Upper lobe of left lung (tissue), 6 donors: ENCODE measurements at regions not wholly inside any gene's neighbourhood (a gene's known extent, or its start where the extent isn't known, plus 50 kb on each side); places are given as distances from the start of the nearest gene placed in this dataset.

Experiments used
- ATAC-seq, 2 donors: fragments of 200-7000 bp; cut with Tn5 transposase; one replicate each; pipeline ENCODE4 v1.9.1; 2022; ENCODE audit warnings: mild to moderate bottlenecking in 2 of 2, moderate library complexity in 2 of 2; ENCODE audit not compliant: low FRiP score in 2 of 2
- DNase-seq, 2 donors: peaks; one replicate each; pipeline ENCODE4 v3.0.0-alpha.2; 2019 to 2020
- H3K27ac ChIP-seq, 4 donors: fragments of 200-600 bp; sonication (generic); one replicate each; pipeline ENCODE4 v1.5.1; 2016 to 2019
- H3K27me3 ChIP-seq, 4 donors: fragments of 200-600 bp; sonication (generic); one replicate each; pipeline ENCODE4 v1.5.1; 2017 to 2019
- H3K36me3 ChIP-seq, 4 donors: fragments of 200-600 bp; sonication (generic); one replicate each; pipeline ENCODE4 v1.5.1; 2016 to 2019
- H3K4me1 ChIP-seq, 4 donors: fragments of 200-600 bp; sonication (generic); one replicate each; pipeline ENCODE4 v1.5.1; 2018 to 2019
- H3K4me3 ChIP-seq, 4 donors: fragments of 200-600 bp; sonication (generic); one replicate each; pipeline ENCODE4 v1.5.1; 2017 to 2019; ENCODE audit warnings: mild to moderate bottlenecking in 2 of 4, moderate library complexity in 1 of 4
- H3K9me3 ChIP-seq, 4 donors: fragments of 200-600 bp; sonication (generic); one replicate each; pipeline ENCODE4 v1.5.1; 2018 to 2019
- CTCF ChIP-seq, 6 experiments: fragments of 450-650 bp in 4 of 6; fragments of 200-600 bp in 2 of 6; sonication (generic) in 2 of 6; IDR thresholded peaks; one replicate each; pipeline ENCODE4 v1.5.1; 2016 to 2019; ENCODE audit warnings: antibody characterized with exemption in 6 of 6
- EP300 ChIP-seq, 4 donors: sonication (generic); formaldehyde crosslinking; IDR thresholded peaks; one replicate each; pipeline ENCODE4 v1.5.1; 2017; ENCODE audit warnings: antibody characterized with exemption in 4 of 4, control low read depth in 2 of 4
- POLR2A ChIP-seq, 4 donors: fragments of 450-650 bp; IDR thresholded peaks; one replicate each; pipeline ENCODE4 v1.5.1; 2016 to 2017; ENCODE audit warnings: antibody characterized with exemption in 4 of 4, mild to moderate bottlenecking in 2 of 4
- POLR2AphosphoS5 ChIP-seq, 2 donors: sonication (generic); formaldehyde crosslinking; IDR thresholded peaks; one replicate each; pipeline ENCODE4 v1.5.1; 2017; ENCODE audit warnings: antibody characterized with exemption in 2 of 2
- WGBS, 2 donors: methylation state at CpG; one replicate each; pipeline ENCODE4 v1.1.5; 2017 to 2018; 5-methylcytosine and 5-hydroxymethylcytosine counted together
- donor health status: DM: no; HTN: no; CAD: no; lungs with moderate emphysema.
- donor health status: DM: no; HTN: yes; CAD: no; lungs with severe emphysema.

- H3K27me3 ChIP-seq, result no peaks in the 10 kb centered on the region
- no peaks in the 10 kb centered on the region for H3K36me3 ChIP-seq
- DNase-seq, result peak in 1 of 2 donors; percentile 35
- ATAC-seq, result peak in 1 of 2 donors; percentile 28
- WGBS, 2 donors, result 0 to 2% methylated on average over 12 of the region's 12 CpGs
- TF ChIP-seq EP300 (IDR thresholded peaks at IDR 0.05), result no peak
- TF ChIP-seq POLR2AphosphoS5 (IDR thresholded peaks at IDR 0.05), result no peak
- no peak for TF ChIP-seq CTCF (IDR thresholded peaks at IDR 0.05)
- no peak for TF ChIP-seq POLR2A (IDR thresholded peaks at IDR 0.05)
- H3K4me3 ChIP-seq, result peak overlapping the region; percentile 48 to 97 (median 82)
- H3K27ac ChIP-seq, result peak overlapping the region; percentile 86 to 99 (median 96)
- H3K4me1 ChIP-seq, result peaks cover 11 to 26% (median 17%) of the 10 kb centered on the region in 4 donors
- H3K9me3 ChIP-seq, result no peaks in the 10 kb centered on the region
Measured at GRCh38 chr3:42014458-42014920, 52.6 kb upstream of the ULK4 start.

GRCh38 chr3:42013691-42014457 lies 52.0 kb upstream of the ULK4 start:
- peak; percentile 59 to 91 for DNase-seq
- peak; percentile 18 to 52 for ATAC-seq

GRCh38 chr3:42012935-42013690 lies 51.2 kb upstream of the ULK4 start:
- Histone ChIP-seq H3K27me3 (no peaks in the 10 kb centered on the region), H3K36me3 (no peaks in the 10 kb centered on the region), H3K27ac (peak overlapping the region; percentile 95 to 99 (median 96)), H3K4me1 (peaks cover 5 to 18% (median 13%) of the 10 kb centered on the region in 4 donors), H3K4me3 (peak overlapping the region; percentile 30 to 97 (median 82)), H3K9me3 (no peaks in the 10 kb centered on the region)
- peak; percentile 87 to 94 for ATAC-seq
- TF ChIP-seq POLR2A (IDR thresholded peaks at IDR 0.05) (peak in 2 of 4 donors; percentile 41 to 57), EP300 (IDR thresholded peaks at IDR 0.05) (peak in 1 of 4 donors; percentile 7), POLR2AphosphoS5 (IDR thresholded peaks at IDR 0.05) (peak; percentile 13 to 42), CTCF (IDR thresholded peaks at IDR 0.05) (no peak)
- peak; percentile 86 to 97 for DNase-seq
- WGBS, 2 donors, result 0 to 2% methylated on average over 5 to 17 of the region's 58 CpGs

More at GRCh38 chr3:42013691-42014457, 52.0 kb upstream of the ULK4 start:
- WGBS, 2 donors, result 0 to 1% methylated on average over 1 to 17 of the region's 103 CpGs
- Histone ChIP-seq H3K4me3 (peak overlapping the region; percentile 48 to 97 (median 82)), H3K9me3 (no peaks in the 10 kb centered on the region), H3K4me1 (peaks cover 7 to 19% (median 14%) of the 10 kb centered on the region in 4 donors), H3K27ac (peak overlapping the region; percentile 86 to 99 (median 96)), H3K36me3 (no peaks in the 10 kb centered on the region), H3K27me3 (no peaks in the 10 kb centered on the region)
- TF ChIP-seq EP300 (IDR thresholded peaks at IDR 0.05) (no peak), POLR2AphosphoS5 (IDR thresholded peaks at IDR 0.05) (peak in 1 of 2 donors; percentile 6), POLR2A (IDR thresholded peaks at IDR 0.05) (peak in 1 of 4 donors; percentile 33), CTCF (IDR thresholded peaks at IDR 0.05) (peak in 1 of 6 experiments; percentile 8)

GRCh38 chr3:42012383-42012934 lies 50.6 kb upstream of the ULK4 start:
- Histone ChIP-seq H3K9me3 (no peaks in the 10 kb centered on the region), H3K27me3 (no peaks in the 10 kb centered on the region), H3K27ac (peak overlapping the region; percentile 95 to 99 (median 96)), H3K4me1 (peaks cover 5 to 18% (median 13%) of the 10 kb centered on the region in 4 donors), H3K36me3 (no peaks in the 10 kb centered on the region), H3K4me3 (peak overlapping the region in 2 of 4 donors; percentile 80 to 83)
- DNase-seq (no peak), ATAC-seq (no peak)
- TF ChIP-seq POLR2A (IDR thresholded peaks at IDR 0.05) (no peak), POLR2AphosphoS5 (IDR thresholded peaks at IDR 0.05) (no peak), CTCF (IDR thresholded peaks at IDR 0.05) (no peak), EP300 (IDR thresholded peaks at IDR 0.05) (no peak)
- 54 to 55% methylated on average over 2 of the region's 2 CpGs for WGBS, 2 donors
